ENCODE measurements at regions not wholly inside any gene's neighbourhood (a gene's known extent, or its start where the extent isn't known, plus 50 kb on each side); places are given as distances from the start of the nearest gene placed in this dataset.

- no peak for TF ChIP-seq CTCF (conservative IDR thresholded peaks at IDR 0.05)
- TF ChIP-seq ZFX (IDR thresholded peaks at IDR 0.05): no peak
Observed at GRCh38 chr5:121525706-121526105, 326.0 kb upstream of the FTMT start.

All from C4-2B (cell line).